Nucleus accumbens (tissue), 56 donors: ENCODE measurements at regions not wholly inside any gene's neighbourhood (a gene's known extent, or its start where the extent isn't known, plus 50 kb on each side); places are given as distances from the start of the nearest gene placed in this dataset.

Source experiments
- DNase-seq, 56 donors: peaks; one replicate each; lab custom pipeline; 2025; lab: John Stamatoyannopoulos, UW

- DNase-seq: no peak
Observed at GRCh38 chr2:238979636-238980035, 131.8 kb downstream of the TWIST2 start.

DNA sequence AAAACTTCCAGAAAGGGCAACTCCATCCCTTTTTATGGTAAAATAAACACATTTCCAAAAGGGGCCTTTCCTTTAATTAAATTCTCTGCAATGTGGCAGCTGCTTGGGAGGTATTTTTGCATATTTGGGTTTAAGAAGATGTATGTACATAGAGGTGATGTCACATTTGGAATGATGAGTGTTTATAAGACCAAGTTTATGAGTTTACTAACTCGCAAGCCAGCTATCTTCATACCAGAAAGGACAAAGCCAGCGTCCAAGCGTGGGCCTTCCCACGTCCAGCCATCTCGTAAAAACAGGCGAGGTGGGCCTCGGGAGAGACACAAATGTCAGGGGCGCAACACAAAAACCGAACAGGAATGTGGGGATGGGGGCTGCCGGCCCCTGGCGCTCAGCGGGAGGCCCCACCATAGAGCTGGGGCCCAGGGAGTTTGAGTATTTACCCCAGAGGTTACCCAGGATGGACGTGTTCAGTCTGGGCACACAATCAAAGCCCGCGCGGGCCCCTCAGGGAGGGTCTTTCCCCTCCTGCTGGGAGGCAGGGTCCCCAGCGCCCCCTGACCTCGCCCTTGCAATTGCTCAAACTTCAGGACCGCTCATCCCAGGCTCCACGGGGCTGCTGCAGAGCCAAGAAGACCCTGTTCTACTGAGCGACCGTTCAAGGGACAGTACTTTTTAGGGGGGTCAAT is 137.3 kb downstream of the TWIST2 start:
- no peak for DNase-seq

GRCh38 chr2:238985931-238986446 is 138.1 kb downstream of the TWIST2 start:
- no peak for DNase-seq

GRCh38 chr2:238986491-238987351 is 138.8 kb downstream of the TWIST2 start:
- DNase-seq: no peak

- DNase-seq: no peak
Observed at GRCh38 chr2:238987352-238987981, 139.6 kb downstream of the TWIST2 start.

DNA sequence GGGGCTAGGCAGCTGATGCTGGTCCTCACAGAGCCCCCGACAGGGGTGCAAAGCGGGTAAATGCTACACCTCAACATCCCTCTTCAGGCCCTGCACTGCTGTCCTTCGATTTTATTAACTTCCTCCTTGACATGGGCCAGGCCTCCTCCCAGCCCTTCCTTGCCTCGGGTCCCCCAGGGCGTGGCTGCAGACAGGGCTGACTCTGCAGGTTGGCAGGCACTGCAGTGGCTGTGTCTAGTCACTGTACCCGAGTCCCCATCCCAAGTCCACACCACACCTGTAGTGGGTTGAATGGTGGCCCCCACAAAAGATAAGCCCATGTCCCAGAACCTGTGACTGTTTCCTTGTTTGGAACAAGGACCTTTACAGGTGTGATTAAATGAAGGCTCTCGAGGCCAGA is 140.2 kb downstream of the TWIST2 start:
- DNase-seq: no peak

DNA sequence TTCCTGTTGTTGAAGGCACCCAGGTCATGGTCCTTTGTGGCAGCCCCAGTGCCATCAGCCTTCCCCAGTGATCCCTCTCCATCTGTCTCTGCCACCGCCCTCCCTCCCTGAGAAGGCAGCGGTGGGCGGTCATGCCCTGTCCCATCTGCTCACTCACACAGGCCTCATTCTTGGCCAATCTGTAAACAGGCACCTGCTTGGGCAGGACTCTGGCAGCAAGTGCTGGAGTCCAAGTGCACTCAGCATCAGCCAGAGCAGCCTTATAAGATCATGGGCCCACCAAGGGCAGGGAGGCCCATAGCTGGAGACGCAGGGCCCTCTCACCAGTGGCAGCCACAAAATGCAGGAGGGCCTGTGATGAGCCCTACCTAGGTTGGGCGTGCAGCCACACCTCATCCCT is 140.9 kb downstream of the TWIST2 start:
- no peak for DNase-seq

DNA sequence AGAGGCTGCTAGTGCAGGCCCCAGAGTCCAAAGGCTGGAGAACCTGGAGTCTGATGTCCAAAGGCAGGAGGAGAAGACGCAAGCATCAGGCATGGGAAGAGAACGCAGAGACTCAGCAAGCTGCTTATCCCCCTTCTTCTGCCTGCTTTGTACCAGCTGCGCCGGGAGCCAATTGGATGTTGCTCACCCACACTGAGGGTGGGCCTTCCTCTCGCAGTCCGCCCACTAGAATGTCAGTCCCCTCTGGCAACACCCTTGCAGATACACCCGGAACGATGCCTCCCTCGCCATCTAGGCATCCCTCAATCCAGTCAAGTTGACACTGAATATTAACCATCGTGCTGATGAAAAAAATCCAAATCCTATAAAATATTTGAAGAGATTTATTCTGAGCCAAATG is 141.6 kb downstream of the TWIST2 start:
- peak in 26 of 56 donors; percentile 4 to 71 (median 36) for DNase-seq

DNA sequence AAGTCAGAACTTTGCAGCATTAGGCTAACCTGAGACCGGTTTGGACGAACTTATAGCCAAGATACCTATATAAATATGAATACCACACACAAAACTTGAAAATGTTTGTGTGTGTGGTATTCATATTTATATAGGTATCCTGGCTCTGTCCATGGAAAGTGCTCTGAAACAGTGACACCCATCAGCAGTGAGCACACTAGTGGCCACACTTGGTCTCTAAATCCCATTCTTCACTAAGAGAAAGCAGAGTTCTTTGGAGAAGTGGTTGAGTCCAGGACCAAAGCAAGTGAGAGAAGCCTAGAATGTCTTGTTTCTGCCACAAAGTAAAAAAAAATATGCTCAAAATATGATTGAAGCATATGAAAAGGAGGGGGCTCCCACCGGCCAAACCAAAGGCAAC is 146.5 kb downstream of the TWIST2 start:
- no peak for DNase-seq

DNA sequence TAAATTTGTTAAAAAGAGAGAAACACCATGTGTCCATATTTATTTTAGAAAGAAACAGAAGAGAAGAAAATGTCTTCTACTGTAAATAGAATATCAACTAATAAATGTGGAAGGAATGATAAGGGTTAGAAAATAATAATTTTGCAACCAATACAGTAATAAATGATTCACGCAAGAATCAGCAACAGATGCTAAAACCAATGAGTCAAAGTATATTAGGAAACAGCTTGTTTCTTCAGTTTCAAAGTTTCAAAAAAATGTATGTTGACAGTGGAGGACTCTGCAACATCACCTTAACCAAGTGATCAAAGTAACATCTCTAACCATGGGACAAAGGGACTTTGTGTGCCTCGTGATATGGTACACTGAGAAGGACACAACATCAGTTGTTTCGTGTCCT is 147.0 kb downstream of the TWIST2 start:
- DNase-seq: no peak

DNA sequence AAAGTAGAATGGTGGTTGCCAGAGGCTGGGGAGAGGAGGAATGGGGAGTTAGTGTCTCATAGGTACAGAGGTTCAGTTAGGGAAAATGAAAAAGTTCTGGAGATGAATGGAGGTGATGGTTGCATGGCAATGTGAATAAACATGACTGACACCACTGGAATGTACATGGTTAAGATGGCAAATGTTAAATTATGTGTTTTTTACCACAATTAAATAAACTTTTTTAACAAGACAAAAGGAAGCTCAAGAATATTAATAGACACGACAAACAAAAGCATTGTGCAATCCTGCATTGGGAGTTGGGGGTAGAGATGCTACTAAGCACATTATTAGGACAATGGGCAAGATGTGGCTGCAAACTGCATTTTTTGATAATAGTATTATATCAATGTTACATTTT is 147.7 kb downstream of the TWIST2 start:
- DNase-seq: no peak

GRCh38 chr2:238996331-238997136 is 148.6 kb downstream of the TWIST2 start:
- DNase-seq: no peak

DNA sequence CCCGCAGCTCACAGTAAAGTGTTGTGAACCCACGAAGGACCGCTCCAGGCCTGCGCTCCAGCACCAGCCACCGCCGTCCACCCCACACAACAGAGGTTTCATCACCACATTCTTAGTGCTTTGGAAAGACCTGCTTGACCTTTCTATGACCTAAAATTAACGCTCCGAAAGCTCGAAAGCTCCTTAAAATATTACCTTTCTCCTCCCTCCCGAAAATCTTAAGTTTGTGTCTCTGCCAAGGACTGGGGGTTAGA is 149.2 kb downstream of the TWIST2 start:
- no peak for DNase-seq

DNA sequence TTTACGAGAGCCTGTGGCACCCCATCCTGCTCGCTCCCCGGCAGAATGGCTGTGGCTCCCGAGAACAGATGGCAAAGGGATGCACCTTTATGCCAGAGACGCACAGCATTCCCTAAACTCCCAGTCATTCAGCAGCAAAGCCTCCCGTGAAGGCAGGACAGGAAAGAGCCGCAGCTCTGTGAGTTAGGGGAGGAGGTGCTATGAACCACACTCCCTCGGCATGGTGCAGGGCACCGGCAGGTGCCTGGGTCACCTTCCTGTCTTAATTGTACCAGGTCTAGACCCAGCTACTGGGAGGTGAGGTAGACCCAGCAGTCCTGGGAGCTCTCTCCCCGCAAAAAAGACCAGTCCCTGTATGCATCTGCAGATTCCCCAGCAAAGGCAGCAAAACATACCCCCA is 149.8 kb downstream of the TWIST2 start:
- no peak for DNase-seq
